WI38 (cell line): ENCODE measurements at regions not wholly inside any gene's neighbourhood (a gene's known extent, or its start where the extent isn't known, plus 50 kb on each side); places are given as distances from the start of the nearest gene placed in this dataset.

ENCODE experiments used
- H3K4me3 ChIP-seq: 2 replicates; pipeline ENCODE4 v1.5.1; 2011; ENCODE audit warnings: low read depth, mild to moderate bottlenecking, control low read depth, low read length
- CTCF ChIP-seq: IDR thresholded peaks from 2 replicates; pipeline ENCODE4 v1.5.1; 2012; ENCODE audit warnings: low read depth, mild to moderate bottlenecking, control low read depth, low read length

- no peak for TF ChIP-seq CTCF
- no peak overlapping the region for H3K4me3 ChIP-seq
Measured at GRCh38 chr3:164537485-164537884, 540.8 kb downstream of the SI start.

- no peak overlapping the region for H3K4me3 ChIP-seq
- no peak for TF ChIP-seq CTCF
Measured at GRCh38 chr3:164533275-164533674, 545.0 kb downstream of the SI start.

GRCh38 chr3:164526250-164526649, 552.0 kb downstream of the SI start:
- no peak overlapping the region for H3K4me3 ChIP-seq
- TF ChIP-seq CTCF = no peak

- no peak overlapping the region for H3K4me3 ChIP-seq
- no peak for TF ChIP-seq CTCF
Measured at GRCh38 chr3:164524201-164524600, 554.1 kb downstream of the SI start.

- H3K4me3 ChIP-seq = no peak overlapping the region
- TF ChIP-seq CTCF = no peak
Measured at GRCh38 chr3:164522073-164522763, 556.1 kb downstream of the SI start.

- no peak for TF ChIP-seq CTCF
- no peak overlapping the region for H3K4me3 ChIP-seq
Measured at GRCh38 chr3:164521644-164522043, 556.7 kb downstream of the SI start.

GRCh38 chr3:164521139-164521538, 557.2 kb downstream of the SI start:
- no peak overlapping the region for H3K4me3 ChIP-seq
- TF ChIP-seq CTCF = no peak
